Neural cell (in vitro differentiated cells): ENCODE measurements at regions not wholly inside any gene's neighbourhood (a gene's known extent, or its start where the extent isn't known, plus 50 kb on each side); places are given as distances from the start of the nearest gene placed in this dataset.

ENCODE experiments used
- CTCF ChIP-seq: fragments of 450-650 bp; IDR thresholded peaks from 2 replicates; pipeline ENCODE4 v1.5.1; 2014; ENCODE audit warnings: antibody characterized with exemption, mild to moderate bottlenecking, moderate library complexity; ENCODE audit not compliant: poor library complexity, severe bottlenecking
- EP300 ChIP-seq: fragments of 450-650 bp; conservative IDR thresholded peaks from 2 replicates; pipeline ENCODE4 v1.6.1; 2014; ENCODE audit warnings: antibody characterized with exemption, mild to moderate bottlenecking, moderate library complexity; ENCODE audit not compliant: poor library complexity, severe bottlenecking
- EZH2 ChIP-seq: fragments of 200-600, 300-800 bp; shearing (Covaris generic), sonication (generic); IDR thresholded peaks from 2 replicates; pipeline ENCODE4 v1.6.1; 2014; ENCODE audit warnings: antibody characterized with exemption, low read length, borderline replicate concordance, mild to moderate bottlenecking; ENCODE audit not compliant: insufficient read depth, poor library complexity, severe bottlenecking
- TAF1 ChIP-seq: IDR thresholded peaks from 2 replicates; pipeline ENCODE4 v1.6.1; 2012; ENCODE audit warnings: low read depth

- TF ChIP-seq EZH2, result no peak
- no peak for TF ChIP-seq CTCF
- TF ChIP-seq TAF1, result no peak
- no peak for TF ChIP-seq EP300
These were observed 130.6 kb upstream of the SVIL start for GRCh38 chr10:29765330-29765729.
